ENCODE measurements at regions not wholly inside any gene's neighbourhood (a gene's known extent, or its start where the extent isn't known, plus 50 kb on each side); places are given as distances from the start of the nearest gene placed in this dataset.

GRCh38 chr15:79376383-79376782, 55.8 kb upstream of the MINAR1 start:
- CTCF ChIA-PET = no interaction called here
- POLR2A ChIA-PET = no interaction called here

More at GRCh38 chr15:79376383-79376782, 55.8 kb upstream of the MINAR1 start:
- H3K27ac ChIP-seq (ENCODE audit: control insufficient read depth, insufficient read depth) = no peak overlapping the region
- in situ Hi-C loops (cut with MboI) (no loop called here), intact Hi-C loops (cut with micrococcal nuclease; ENCODE audit: unreplicated experiment) (no loop called here)
- H4K20me1 ChIP-seq (ENCODE audit: control insufficient read depth, insufficient read depth) = no peaks in the 10 kb centered on the region
- no peak for TF ChIP-seq MEF2A (IDR thresholded peaks at IDR 0.05; ENCODE audit: insufficient read depth, low read depth, low read length)
- no peak for TF ChIP-seq BCLAF1 (IDR thresholded peaks at IDR 0.05)
- TF ChIP-seq SREBF2 (IDR thresholded peaks at IDR 0.05; ENCODE audit: low read length) = no peak
- no peak for TF ChIP-seq CBX3 (IDR thresholded peaks at IDR 0.05; ENCODE audit: borderline replicate concordance, low read depth)
- TF ChIP-seq TCF7 (IDR thresholded peaks at IDR 0.05; ENCODE audit: borderline replicate concordance) = no peak
- TF ChIP-seq MAX (IDR thresholded peaks at IDR 0.05; ENCODE audit: low read depth, low read length) = no peak
- H3K79me2 ChIP-seq (ENCODE audit: control insufficient read depth, insufficient read depth, low read length) = no peaks in the 10 kb centered on the region
- H3K9me3 ChIP-seq (replicated peaks; ENCODE audit: control insufficient read depth, insufficient read depth, low read length) = no peaks in the 10 kb centered on the region
- no peak overlapping the region for H3K4me2 ChIP-seq (ENCODE audit: control insufficient read depth, insufficient read depth)
- no peak overlapping the region for H3K4me3 ChIP-seq
- ChIA-PET RAD21 (ENCODE audit: unreplicated experiment) (interaction anchor here (0.6 kb wide), 1 partner anchor 459 kb away, joined by 4 read pairs; no protein-coding TSS in a partner anchor), SMC1A (ENCODE audit: uncharacterized antibody, unreplicated experiment) (no interaction called here)
- no peak for FAIRE-seq
- H2AFZ ChIP-seq (ENCODE audit: control insufficient read depth, low read depth, low read length) = no peak overlapping the region
- no peak for ATAC-seq
- no peak for DNase-seq (ENCODE audit: low read depth, low spot score)
- H3K4me1 ChIP-seq (ENCODE audit: control insufficient read depth, insufficient read depth, low read length) = no peaks in the 10 kb centered on the region
- no peaks in the 10 kb centered on the region for H3K27me3 ChIP-seq (replicated peaks in 1 of 2; ENCODE audit: control insufficient read depth in 2 of 2, insufficient read depth in 2 of 2, low read length in 1 of 2)
- 92% methylated on average over 3 of the region's 3 CpGs for WGBS (ENCODE audit: insufficient coverage, insufficient replicate concordance, low lambda C conversion rate, missing lambda C conversion rate)
- H3K9ac ChIP-seq (ENCODE audit: control insufficient read depth, insufficient read depth, low read length) = no peak overlapping the region
- BruUV-seq (replicated peaks) = no TSS peak
- no peaks in the 10 kb centered on the region for H3K36me3 ChIP-seq (ENCODE audit: control insufficient read depth in 2 of 2, insufficient read depth in 2 of 2, low read length in 1 of 2)
